Transverse colon (tissue), 4 donors: ENCODE measurements at regions not wholly inside any gene's neighbourhood (a gene's known extent, or its start where the extent isn't known, plus 50 kb on each side); places are given as distances from the start of the nearest gene placed in this dataset.

ENCODE experiments used
- DNase-seq: peaks from one replicate; pipeline ENCODE4 v3.0.0-alpha.2; 2019
- H3K27ac ChIP-seq, 4 donors: fragments of 200-600 bp; sonication (generic); 2 replicates each; pipeline ENCODE4 v1.5.1; 2016 to 2018; ENCODE audit warnings: inconsistent platforms in 4 of 4
- H3K27me3 ChIP-seq: fragments of 200-600 bp; sonication (generic); 2 replicates; pipeline ENCODE4 v1.5.1; 2017; ENCODE audit warnings: inconsistent platforms
- H3K36me3 ChIP-seq, 4 donors: fragments of 200-600 bp; sonication (generic); 2 replicates each; pipeline ENCODE4 v1.5.1; 2017 to 2019; ENCODE audit warnings: inconsistent platforms in 4 of 4
- H3K4me1 ChIP-seq, 4 donors: fragments of 200-600 bp; sonication (generic); 2 replicates each; pipeline ENCODE4 v1.5.1; 2017 to 2020; ENCODE audit warnings: inconsistent platforms in 4 of 4
- H3K4me3 ChIP-seq, 4 donors: fragments of 200-600 bp; sonication (generic); 1 replicate in 1 of 4; 2 replicates in 3 of 4; pipeline versions ENCODE4 v1.5.1 to v1.6.1; 2017 to 2019; ENCODE audit warnings: inconsistent platforms in 4 of 4
- H3K9me3 ChIP-seq, 2 donors: fragments of 200-600 bp; sonication (generic); 2 replicates each; pipeline ENCODE4 v1.5.1; 2017 to 2019; ENCODE audit warnings: inconsistent platforms in 2 of 2
- EP300 ChIP-seq: sonication (generic); formaldehyde crosslinking; IDR thresholded peaks from one replicate; pipeline ENCODE4 v1.6.1; 2017; ENCODE audit warnings: antibody characterized with exemption, low read depth
- POLR2A ChIP-seq: fragments of 450-650 bp; IDR thresholded peaks from one replicate; pipeline ENCODE4 v1.6.1; 2016; ENCODE audit warnings: antibody characterized with exemption, mild to moderate bottlenecking, moderate library complexity
- POLR2AphosphoS5 ChIP-seq, 3 donors: sonication (generic); formaldehyde crosslinking; IDR thresholded peaks; one replicate each; pipeline ENCODE4 v1.6.1; 2016; ENCODE audit warnings: antibody characterized with exemption in 3 of 3
- WGBS, 2 donors: methylation state at CpG; one replicate each; pipeline ENCODE4 v1.1.5; 2018; ENCODE audit warnings: low coverage in 1 of 2; 5-methylcytosine and 5-hydroxymethylcytosine counted together
- in situ Hi-C, 4 donors: fragments of 200-750 bp; cut with MboI; loops; one replicate each; pipeline versions ENCODE4 v1.15.0 to v1.15.1; 2017; ENCODE audit warnings: low sequenced_read_pairs in 3 of 4, low pct_ligation_motif_present in 1 of 4, low pct_unique_long_range_greater_than_20kb in 1 of 4
- intact Hi-C: fragments of 100-400 bp; cut with DNase I; formaldehyde crosslinking; loops from one replicate; pipeline ENCODE4 v1.15.1; 2023; ENCODE audit warnings: low total_unique reads
- TF ChIP-seq, protein P1 (sequence below), 5 experiments: fragments of 200-600 bp in 3 of 5; fragments of 450-650 bp in 2 of 5; sonication (generic) in 3 of 5; IDR thresholded peaks; 1 replicate in 2 of 5; 2 replicates in 3 of 5; pipeline ENCODE4 v1.5.1; 2016 to 2017; ENCODE audit warnings: antibody characterized with exemption in 5 of 5, inconsistent platforms in 3 of 5, mild to moderate bottlenecking in 2 of 5, moderate library complexity in 1 of 5

DNA sequence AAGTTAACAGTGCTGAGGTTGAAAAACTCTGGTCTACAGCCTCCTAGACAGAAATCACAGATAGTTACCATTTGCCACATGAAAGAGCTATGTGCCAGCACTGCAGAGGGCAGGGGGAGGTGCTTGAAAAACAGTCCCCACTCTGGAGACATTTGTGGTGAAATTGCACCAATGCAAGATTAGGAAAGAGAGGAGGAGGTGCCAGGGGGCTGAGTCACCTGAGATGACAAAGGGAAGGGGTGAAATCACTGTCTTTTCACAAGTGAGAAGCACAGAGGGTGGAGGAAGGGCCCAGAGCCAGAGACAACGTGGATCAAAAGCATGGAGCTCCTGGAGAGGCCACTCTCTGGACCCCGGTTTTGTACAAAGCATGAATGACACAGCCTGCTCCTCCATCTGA is 196.3 kb downstream of the BUD13 start:
- peaks cover 0 to 8% (median 4%) of the 10 kb centered on the region in 4 donors for H3K4me1 ChIP-seq
- TF ChIP-seq POLR2AphosphoS5 (IDR thresholded peaks at IDR 0.05) (no peak), POLR2A (no peak), EP300 (no peak)
- TF ChIP-seq, protein P1, sequence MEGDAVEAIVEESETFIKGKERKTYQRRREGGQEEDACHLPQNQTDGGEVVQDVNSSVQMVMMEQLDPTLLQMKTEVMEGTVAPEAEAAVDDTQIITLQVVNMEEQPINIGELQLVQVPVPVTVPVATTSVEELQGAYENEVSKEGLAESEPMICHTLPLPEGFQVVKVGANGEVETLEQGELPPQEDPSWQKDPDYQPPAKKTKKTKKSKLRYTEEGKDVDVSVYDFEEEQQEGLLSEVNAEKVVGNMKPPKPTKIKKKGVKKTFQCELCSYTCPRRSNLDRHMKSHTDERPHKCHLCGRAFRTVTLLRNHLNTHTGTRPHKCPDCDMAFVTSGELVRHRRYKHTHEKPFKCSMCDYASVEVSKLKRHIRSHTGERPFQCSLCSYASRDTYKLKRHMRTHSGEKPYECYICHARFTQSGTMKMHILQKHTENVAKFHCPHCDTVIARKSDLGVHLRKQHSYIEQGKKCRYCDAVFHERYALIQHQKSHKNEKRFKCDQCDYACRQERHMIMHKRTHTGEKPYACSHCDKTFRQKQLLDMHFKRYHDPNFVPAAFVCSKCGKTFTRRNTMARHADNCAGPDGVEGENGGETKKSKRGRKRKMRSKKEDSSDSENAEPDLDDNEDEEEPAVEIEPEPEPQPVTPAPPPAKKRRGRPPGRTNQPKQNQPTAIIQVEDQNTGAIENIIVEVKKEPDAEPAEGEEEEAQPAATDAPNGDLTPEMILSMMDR (IDR thresholded peaks at IDR 0.05), result no peak
- in situ Hi-C loops (no loop called here), intact Hi-C loops (no loop called here)
- no peaks in the 10 kb centered on the region for H3K9me3 ChIP-seq
- 0 to 21% methylated on average over 1 to 2 of the region's 2 CpGs for WGBS, 2 donors
- H3K27ac ChIP-seq, result no peak overlapping the region
- H3K27me3 ChIP-seq, result peaks cover 43% of the 10 kb centered on the region
- H3K4me3 ChIP-seq, result no peak overlapping the region
- DNase-seq, result no peak
- no peaks in the 10 kb centered on the region for H3K36me3 ChIP-seq

DNA sequence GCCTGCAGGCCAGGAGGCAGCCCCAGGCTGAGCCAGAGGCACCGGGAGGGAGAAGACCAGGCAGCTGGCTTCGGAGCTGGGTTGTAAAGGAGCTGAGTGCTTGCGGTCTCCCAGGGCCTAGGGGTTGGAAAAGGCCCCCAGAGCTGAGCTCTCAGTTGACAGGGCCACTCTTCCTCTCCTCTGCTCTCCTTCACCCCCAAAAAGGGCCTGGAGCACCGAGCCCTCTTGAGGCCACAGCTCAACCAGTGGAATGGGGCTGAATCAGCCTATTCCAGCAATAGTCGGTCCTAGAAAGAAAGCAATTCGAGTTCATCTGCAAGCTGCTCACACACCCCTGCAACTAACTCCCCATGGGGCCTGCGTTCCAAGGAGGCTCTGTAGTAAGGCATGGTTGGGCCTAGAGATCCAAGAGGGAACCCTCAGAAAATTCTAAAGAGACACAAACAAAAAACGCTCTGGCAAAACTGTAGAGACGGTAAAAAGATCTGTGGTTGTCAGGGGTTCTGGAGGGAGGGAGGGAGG is 205.0 kb downstream of the BUD13 start:
- no peaks in the 10 kb centered on the region for H3K27me3 ChIP-seq
- intact Hi-C loops, result no loop called here
- in situ Hi-C loops, result no loop called here
- no peaks in the 10 kb centered on the region for H3K36me3 ChIP-seq
- DNase-seq, result no peak
- no peak overlapping the region for H3K4me3 ChIP-seq
- no peaks in the 10 kb centered on the region for H3K9me3 ChIP-seq
- H3K27ac ChIP-seq, result no peak overlapping the region
- 69 to 88% methylated on average over 3 to 9 of the region's 9 CpGs for WGBS, 2 donors
- H3K4me1 ChIP-seq, result no peaks in the 10 kb centered on the region
- TF ChIP-seq POLR2AphosphoS5 (IDR thresholded peaks at IDR 0.05) (no peak), POLR2A (no peak), EP300 (no peak)
- TF ChIP-seq, protein P1 (IDR thresholded peaks at IDR 0.05), result no peak

DNA sequence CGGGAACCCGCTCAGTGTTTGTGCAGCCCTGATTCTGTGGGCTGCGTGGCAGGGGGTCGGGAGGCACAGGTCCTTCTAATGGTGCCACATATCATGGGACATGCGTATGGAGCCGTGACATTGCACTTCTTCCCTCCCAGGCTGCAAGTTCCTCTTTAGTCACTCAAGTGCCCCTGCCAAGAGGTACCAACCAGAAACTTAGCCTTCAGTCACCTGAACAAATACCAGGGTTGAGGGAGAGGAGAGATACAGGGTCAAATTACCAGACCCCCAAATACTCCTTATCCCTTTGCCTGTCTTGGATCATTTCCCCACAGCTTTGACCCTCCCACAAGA is 209.1 kb downstream of the BUD13 start:
- in situ Hi-C loops, result no loop called here

DNA sequence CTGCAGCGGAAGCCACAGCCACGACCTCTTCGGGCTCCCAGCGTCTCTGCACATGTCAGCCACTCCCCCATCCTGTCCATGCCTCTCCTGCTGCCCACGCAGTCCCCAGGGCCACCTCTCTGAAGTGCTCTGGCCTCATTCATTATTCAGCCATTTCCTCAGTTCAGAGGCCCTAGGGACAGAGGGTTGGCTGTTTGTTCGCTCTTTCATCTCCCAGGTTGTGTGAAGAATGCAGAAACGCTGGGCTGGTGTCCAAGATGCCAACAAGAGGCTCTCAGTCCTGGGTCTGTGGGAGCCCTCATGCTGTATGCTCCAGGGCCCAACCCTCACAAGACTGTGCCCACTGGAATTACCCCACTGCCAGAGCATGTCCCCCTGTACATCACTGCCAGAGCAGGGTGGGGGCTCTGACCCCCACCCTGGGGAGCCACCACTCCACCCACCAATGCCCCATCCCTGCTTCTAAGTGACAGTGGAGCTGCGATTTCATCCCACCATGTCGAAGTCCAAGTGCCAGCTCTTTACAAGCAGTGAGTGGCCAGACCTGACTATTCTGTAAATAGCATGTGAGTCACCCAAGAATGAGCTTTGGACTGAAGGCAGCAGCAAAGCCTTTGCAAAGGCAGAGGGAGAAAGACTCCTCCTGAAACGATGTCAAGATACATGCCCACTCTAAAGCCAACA is 209.6 kb downstream of the BUD13 start:
- TF ChIP-seq POLR2AphosphoS5 (IDR thresholded peaks at IDR 0.05) (no peak), EP300 (no peak), POLR2A (no peak)
- TF ChIP-seq, protein P1 (IDR thresholded peaks at IDR 0.05), result no peak
- Histone ChIP-seq H3K36me3 (no peaks in the 10 kb centered on the region), H3K9me3 (no peaks in the 10 kb centered on the region), H3K27me3 (no peaks in the 10 kb centered on the region), H3K4me1 (no peaks in the 10 kb centered on the region), H3K4me3 (no peak overlapping the region), H3K27ac (no peak overlapping the region)
- in situ Hi-C loops (no loop called here), intact Hi-C loops (no loop called here)
- DNase-seq, result no peak
- WGBS, 2 donors, result 38 to 50% methylated on average over 2 to 10 of the region's 10 CpGs

More for the DNA sequence above, 209.1 kb downstream of the BUD13 start:
- Histone ChIP-seq H3K4me3 (no peak overlapping the region), H3K27me3 (no peaks in the 10 kb centered on the region), H3K27ac (no peak overlapping the region), H3K36me3 (no peaks in the 10 kb centered on the region), H3K4me1 (no peaks in the 10 kb centered on the region), H3K9me3 (no peaks in the 10 kb centered on the region)
- intact Hi-C loops, result no loop called here
- no peak for DNase-seq
- TF ChIP-seq POLR2A, result no peak
- TF ChIP-seq, protein P1 (IDR thresholded peaks at IDR 0.05), result no peak
- no peak for TF ChIP-seq POLR2AphosphoS5 (IDR thresholded peaks at IDR 0.05)
- no peak for TF ChIP-seq EP300
- 51 to 60% methylated on average over 1 to 6 of the region's 6 CpGs for WGBS, 2 donors
